Activated CD4-positive, alpha-beta T cell treated with anti-CD3 and anti-CD28 coated beads for 1 hour (primary cell): ENCODE measurements at regions not wholly inside any gene's neighbourhood (a gene's known extent, or its start where the extent isn't known, plus 50 kb on each side); places are given as distances from the start of the nearest gene placed in this dataset.

Experiments used
- DNase-seq: peaks from one replicate; pipeline ENCODE4 v3.0.0-alpha.2; 2020

GRCh38 chr4:74618166-74618565, 173.2 kb downstream of the AREG start:
- DNase-seq, result no peak

GRCh38 chr4:74618659-74619058, 173.7 kb downstream of the AREG start:
- no peak for DNase-seq

- no peak for DNase-seq
Observed at GRCh38 chr4:74619931-74620702, 174.2 kb downstream of the BTC start.

- DNase-seq, result no peak
Observed at GRCh38 chr4:74621616-74622015, 172.7 kb downstream of the BTC start.

- DNase-seq, result no peak
Observed at GRCh38 chr4:74623041-74623440, 171.3 kb downstream of the BTC start.

- DNase-seq, result no peak
Observed at GRCh38 chr4:74624351-74625151, 169.8 kb downstream of the BTC start.

GRCh38 chr4:74625981-74626380, 168.3 kb downstream of the BTC start:
- DNase-seq, result no peak

- DNase-seq, result no peak
Observed at GRCh38 chr4:74627093-74627492, 167.2 kb downstream of the BTC start.

- DNase-seq, result no peak
Observed at GRCh38 chr4:74627504-74627903, 166.8 kb downstream of the BTC start.

GRCh38 chr4:74628852-74629620, 165.3 kb downstream of the BTC start:
- DNase-seq, result no peak

GRCh38 chr4:74630551-74630950, 163.8 kb downstream of the BTC start:
- no peak for DNase-seq

- DNase-seq, result no peak
Observed at GRCh38 chr4:74631338-74631737, 163.0 kb downstream of the BTC start.

- no peak for DNase-seq
Observed at GRCh38 chr4:74631988-74632387, 162.3 kb downstream of the BTC start.

GRCh38 chr4:74632634-74633033, 161.7 kb downstream of the BTC start:
- DNase-seq, result peak; percentile 11

- no peak for DNase-seq
Observed at GRCh38 chr4:74635074-74635473, 159.2 kb downstream of the BTC start.

- DNase-seq, result no peak
Observed at GRCh38 chr4:74635490-74636123, 158.7 kb downstream of the BTC start.

- DNase-seq, result no peak
Observed at GRCh38 chr4:74638001-74638400, 156.3 kb downstream of the BTC start.

GRCh38 chr4:74638689-74639088, 155.6 kb downstream of the BTC start:
- DNase-seq, result no peak

- DNase-seq, result no peak
Observed at GRCh38 chr4:74640111-74640903, 154.0 kb downstream of the BTC start.

GRCh38 chr4:74642006-74642405, 152.3 kb downstream of the BTC start:
- DNase-seq, result no peak

- no peak for DNase-seq
Observed at GRCh38 chr4:74649193-74649592, 145.1 kb downstream of the BTC start.

GRCh38 chr4:74651198-74651597, 143.1 kb downstream of the BTC start:
- no peak for DNase-seq
